Neural progenitor cell (in vitro differentiated cells): ENCODE measurements at regions not wholly inside any gene's neighbourhood (a gene's known extent, or its start where the extent isn't known, plus 50 kb on each side); places are given as distances from the start of the nearest gene placed in this dataset.

Source experiments
- CTCF ChIP-seq: fragments of 200-600 bp; sonication (generic); IDR thresholded peaks from 2 replicates; pipeline ENCODE4 v1.5.1; 2017; ENCODE audit warnings: antibody characterized with exemption, mild to moderate bottlenecking
- EZH2phosphoT487 ChIP-seq: fragments of 200-600 bp; sonication (generic); IDR thresholded peaks from 2 replicates; pipeline ENCODE4 v1.6.1; 2017; ENCODE audit warnings: antibody characterized with exemption

DNA sequence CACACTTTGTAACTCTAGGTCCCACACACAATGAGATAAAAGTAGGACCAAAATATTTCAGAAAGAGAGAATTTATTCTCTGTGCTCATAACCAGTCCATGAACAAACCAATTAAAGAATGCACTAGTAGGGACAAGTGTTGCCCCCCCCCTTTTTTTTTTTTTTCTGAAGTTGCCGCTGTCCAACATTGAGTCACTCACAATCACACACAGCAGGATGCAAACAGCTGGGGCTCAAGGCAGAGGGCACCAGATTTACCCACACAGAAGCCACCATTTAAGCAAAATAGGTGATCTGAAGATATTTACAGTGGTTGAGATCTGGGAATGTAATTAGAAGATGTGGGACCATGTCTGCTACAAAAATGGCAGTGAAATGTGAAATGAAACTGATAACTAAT is 850.9 kb upstream of the SLIT2 start:
- TF ChIP-seq CTCF (no peak), EZH2phosphoT487 (no peak)
